GM12878 (cell line): ENCODE measurements at regions not wholly inside any gene's neighbourhood (a gene's known extent, or its start where the extent isn't known, plus 50 kb on each side); places are given as distances from the start of the nearest gene placed in this dataset.

Experiments
- CBX5 ChIP-seq: sonication (generic); IDR thresholded peaks from 2 replicates; pipeline ENCODE4 v1.6.1; 2016; ENCODE audit warnings: low read depth, moderate library complexity, mild to moderate bottlenecking, inconsistent platforms
- FOXK2 ChIP-seq: fragments of 450-650 bp; IDR thresholded peaks from 2 replicates; pipeline ENCODE4 v1.6.1; 2017; ENCODE audit warnings: mild to moderate bottlenecking, moderate library complexity
- GABPA ChIP-seq: IDR thresholded peaks from 2 replicates; pipeline ENCODE4 v1.6.1; 2014; ENCODE audit warnings: antibody characterized with exemption, low read depth, mild to moderate bottlenecking, inconsistent platforms
- NR2C2 ChIP-seq: IDR thresholded peaks from 2 replicates; pipeline ENCODE4 v1.6.1; 2011; ENCODE audit warnings: borderline replicate concordance, low read depth; ENCODE audit not compliant: control insufficient read depth, insufficient read length
- POLR2A ChIP-seq: IDR thresholded peaks from 2 replicates; pipeline ENCODE4 v1.6.1; 2011; ENCODE audit warnings: low read depth, mild to moderate bottlenecking, low read length
- SIX5 ChIP-seq: IDR thresholded peaks from 2 replicates; pipeline ENCODE4 v1.6.1; 2011; ENCODE audit warnings: mild to moderate bottlenecking, low read depth, low read length, moderate library complexity; ENCODE audit not compliant: severe bottlenecking
- TF ChIP-seq, protein P1 (sequence below): IDR thresholded peaks from 2 replicates; pipeline ENCODE4 v1.6.1; 2012; ENCODE audit warnings: mild to moderate bottlenecking, low read depth, low read length
- TF ChIP-seq, protein P2 (sequence below), 3 experiments: IDR thresholded peaks in 2 of 3; conservative IDR thresholded peaks in 1 of 3; 2 replicates each; pipeline ENCODE4 v1.5.1; 2011; ENCODE audit warnings: low read depth in 3 of 3, low read length in 3 of 3, mild to moderate bottlenecking in 3 of 3, control low read depth in 2 of 3, moderate library complexity in 2 of 3, inconsistent platforms in 1 of 3, mixed read lengths in 1 of 3; ENCODE audit not compliant: control insufficient read depth in 2 of 3, insufficient read depth in 1 of 3; ENCODE audit errors: extremely low read depth in 1 of 3
- TF ChIP-seq, protein P3 (sequence below): IDR thresholded peaks from 2 replicates; pipeline ENCODE4 v1.6.1; 2012; ENCODE audit warnings: low read depth, low read length, improper control_type of control experiment

DNA sequence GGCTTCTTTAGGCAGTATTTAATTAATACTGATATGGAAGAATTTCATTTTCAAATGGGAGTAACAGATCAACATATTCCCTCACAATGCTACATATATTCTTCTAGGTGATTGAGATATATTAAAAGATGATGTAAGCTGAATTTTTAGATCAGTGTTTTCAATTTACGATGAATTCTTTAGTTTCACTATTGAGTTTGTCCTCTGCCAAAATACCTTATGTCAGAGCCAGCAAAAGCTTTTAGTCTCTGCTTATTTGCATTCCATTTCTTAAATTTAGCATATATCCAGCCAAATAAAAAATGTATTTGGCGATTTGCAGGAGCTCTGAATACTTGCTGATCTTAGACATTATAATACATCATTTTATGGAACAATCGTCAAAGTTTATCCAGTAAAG is 144.3 kb downstream of the MOSPD2 start:
- TF ChIP-seq, protein P1, sequence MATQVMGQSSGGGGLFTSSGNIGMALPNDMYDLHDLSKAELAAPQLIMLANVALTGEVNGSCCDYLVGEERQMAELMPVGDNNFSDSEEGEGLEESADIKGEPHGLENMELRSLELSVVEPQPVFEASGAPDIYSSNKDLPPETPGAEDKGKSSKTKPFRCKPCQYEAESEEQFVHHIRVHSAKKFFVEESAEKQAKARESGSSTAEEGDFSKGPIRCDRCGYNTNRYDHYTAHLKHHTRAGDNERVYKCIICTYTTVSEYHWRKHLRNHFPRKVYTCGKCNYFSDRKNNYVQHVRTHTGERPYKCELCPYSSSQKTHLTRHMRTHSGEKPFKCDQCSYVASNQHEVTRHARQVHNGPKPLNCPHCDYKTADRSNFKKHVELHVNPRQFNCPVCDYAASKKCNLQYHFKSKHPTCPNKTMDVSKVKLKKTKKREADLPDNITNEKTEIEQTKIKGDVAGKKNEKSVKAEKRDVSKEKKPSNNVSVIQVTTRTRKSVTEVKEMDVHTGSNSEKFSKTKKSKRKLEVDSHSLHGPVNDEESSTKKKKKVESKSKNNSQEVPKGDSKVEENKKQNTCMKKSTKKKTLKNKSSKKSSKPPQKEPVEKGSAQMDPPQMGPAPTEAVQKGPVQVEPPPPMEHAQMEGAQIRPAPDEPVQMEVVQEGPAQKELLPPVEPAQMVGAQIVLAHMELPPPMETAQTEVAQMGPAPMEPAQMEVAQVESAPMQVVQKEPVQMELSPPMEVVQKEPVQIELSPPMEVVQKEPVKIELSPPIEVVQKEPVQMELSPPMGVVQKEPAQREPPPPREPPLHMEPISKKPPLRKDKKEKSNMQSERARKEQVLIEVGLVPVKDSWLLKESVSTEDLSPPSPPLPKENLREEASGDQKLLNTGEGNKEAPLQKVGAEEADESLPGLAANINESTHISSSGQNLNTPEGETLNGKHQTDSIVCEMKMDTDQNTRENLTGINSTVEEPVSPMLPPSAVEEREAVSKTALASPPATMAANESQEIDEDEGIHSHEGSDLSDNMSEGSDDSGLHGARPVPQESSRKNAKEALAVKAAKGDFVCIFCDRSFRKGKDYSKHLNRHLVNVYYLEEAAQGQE = no peak
- TF ChIP-seq, protein P2, sequence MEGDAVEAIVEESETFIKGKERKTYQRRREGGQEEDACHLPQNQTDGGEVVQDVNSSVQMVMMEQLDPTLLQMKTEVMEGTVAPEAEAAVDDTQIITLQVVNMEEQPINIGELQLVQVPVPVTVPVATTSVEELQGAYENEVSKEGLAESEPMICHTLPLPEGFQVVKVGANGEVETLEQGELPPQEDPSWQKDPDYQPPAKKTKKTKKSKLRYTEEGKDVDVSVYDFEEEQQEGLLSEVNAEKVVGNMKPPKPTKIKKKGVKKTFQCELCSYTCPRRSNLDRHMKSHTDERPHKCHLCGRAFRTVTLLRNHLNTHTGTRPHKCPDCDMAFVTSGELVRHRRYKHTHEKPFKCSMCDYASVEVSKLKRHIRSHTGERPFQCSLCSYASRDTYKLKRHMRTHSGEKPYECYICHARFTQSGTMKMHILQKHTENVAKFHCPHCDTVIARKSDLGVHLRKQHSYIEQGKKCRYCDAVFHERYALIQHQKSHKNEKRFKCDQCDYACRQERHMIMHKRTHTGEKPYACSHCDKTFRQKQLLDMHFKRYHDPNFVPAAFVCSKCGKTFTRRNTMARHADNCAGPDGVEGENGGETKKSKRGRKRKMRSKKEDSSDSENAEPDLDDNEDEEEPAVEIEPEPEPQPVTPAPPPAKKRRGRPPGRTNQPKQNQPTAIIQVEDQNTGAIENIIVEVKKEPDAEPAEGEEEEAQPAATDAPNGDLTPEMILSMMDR (IDR thresholded peaks at IDR 0.05 in 2 of 3, conservative IDR thresholded peaks at IDR 0.05 in 1 of 3; ENCODE audit: control insufficient read depth in 2 of 3, extremely low read depth in 1 of 3, insufficient read depth in 1 of 3, low read depth in 3 of 3, low read length in 3 of 3) = no peak
- TF ChIP-seq, protein P3, sequence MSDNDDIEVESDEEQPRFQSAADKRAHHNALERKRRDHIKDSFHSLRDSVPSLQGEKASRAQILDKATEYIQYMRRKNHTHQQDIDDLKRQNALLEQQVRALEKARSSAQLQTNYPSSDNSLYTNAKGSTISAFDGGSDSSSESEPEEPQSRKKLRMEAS = no peak
- TF ChIP-seq SIX5 = no peak
- no peak for TF ChIP-seq CBX5
- no peak for TF ChIP-seq FOXK2
- TF ChIP-seq NR2C2 = no peak
- TF ChIP-seq POLR2A = no peak
- no peak for TF ChIP-seq GABPA
